ENCODE measurements at regions not wholly inside any gene's neighbourhood (a gene's known extent, or its start where the extent isn't known, plus 50 kb on each side); places are given as distances from the start of the nearest gene placed in this dataset.
A peak's percentile ranks its signal among the peaks of the same experiment; 100 is the strongest.

GRCh38 chr12:90896821-90897220, 58.2 kb downstream of the CCER1 start:
- Mint-ChIP-seq H3K4me1 (ENCODE audit: low read depth, unreplicated experiment) (peaks cover 31% of the 10 kb centered on the region), H3K4me3 (ENCODE audit: unreplicated experiment) (no peak overlapping the region), H3K36me3 (ENCODE audit: low read depth, unreplicated experiment) (no peaks in the 10 kb centered on the region), H3K27me3 (ENCODE audit: low read depth, unreplicated experiment) (no peaks in the 10 kb centered on the region), H3K9me3 (ENCODE audit: unreplicated experiment) (no peaks in the 10 kb centered on the region), H3K27ac (ENCODE audit: unreplicated experiment) (peak overlapping the region; percentile 98)
- H3K27me3 ChIP-seq (ENCODE audit: insufficient read depth, low read length): no peaks in the 10 kb centered on the region
- FAIRE-seq: no peak
- H3K27ac ChIP-seq (ENCODE audit: low read depth, low read length): peak overlapping the region; percentile 39
- H2AFZ ChIP-seq (ENCODE audit: low read depth, low read length): no peak overlapping the region
- no peaks in the 10 kb centered on the region for H4K20me1 ChIP-seq (ENCODE audit: insufficient read depth, low read length)
- H3K4me1 ChIP-seq (ENCODE audit: insufficient read depth, low read length): peaks cover 12% of the 10 kb centered on the region
- H3K4me3 ChIP-seq (ENCODE audit: insufficient read depth, low read depth, low read length): no peak overlapping the region
- DNase-seq (ENCODE audit: low read depth): no peak
- no peaks in the 10 kb centered on the region for H3K36me3 ChIP-seq (ENCODE audit: insufficient read depth, low read length)
- no peaks in the 10 kb centered on the region for H3K9me3 ChIP-seq (ENCODE audit: insufficient read depth, low read depth, low read length)
- H3K79me2 ChIP-seq (ENCODE audit: insufficient read depth, low read length): no peaks in the 10 kb centered on the region
- no peak overlapping the region for H3K9ac ChIP-seq (ENCODE audit: low read length)
- TF ChIP-seq EZH2 (IDR thresholded peaks at IDR 0.05; ENCODE audit: insufficient read depth, low read length) (no peak), CTCF (IDR thresholded peaks at IDR 0.05; ENCODE audit: insufficient read depth, low read depth, low read length) (no peak)
- H3K4me2 ChIP-seq (ENCODE audit: low read length): peak overlapping the region; percentile 22

GRCh38 chr12:90896164-90896563, 58.8 kb downstream of the CCER1 start:
- peak; percentile 99 for FAIRE-seq

More at GRCh38 chr12:90896164-90896563, 58.8 kb downstream of the CCER1 start:
- H3K27ac ChIP-seq (ENCODE audit: low read depth, low read length): peak overlapping the region; percentile 49
- H4K20me1 ChIP-seq (ENCODE audit: insufficient read depth, low read length): no peaks in the 10 kb centered on the region
- no peaks in the 10 kb centered on the region for H3K27me3 Mint-ChIP-seq (ENCODE audit: low read depth, unreplicated experiment)
- DNase-seq (ENCODE audit: low read depth): peak; percentile 90
- peaks cover 12% of the 10 kb centered on the region for H3K4me1 ChIP-seq (ENCODE audit: insufficient read depth, low read length)
- peak overlapping the region; percentile 22 for H2AFZ ChIP-seq (ENCODE audit: low read depth, low read length)
- H3K4me1 Mint-ChIP-seq (ENCODE audit: low read depth, unreplicated experiment): peaks cover 31% of the 10 kb centered on the region
- H3K36me3 ChIP-seq (ENCODE audit: insufficient read depth, low read length): no peaks in the 10 kb centered on the region
- peak overlapping the region; percentile 20 for H3K4me2 ChIP-seq (ENCODE audit: low read length)
- H3K27ac Mint-ChIP-seq (ENCODE audit: unreplicated experiment): peak overlapping the region; percentile 98
- no peak overlapping the region for H3K9ac ChIP-seq (ENCODE audit: low read length)
- H3K27me3 ChIP-seq (ENCODE audit: insufficient read depth, low read length): no peaks in the 10 kb centered on the region
- H3K36me3 Mint-ChIP-seq (ENCODE audit: low read depth, unreplicated experiment): no peaks in the 10 kb centered on the region
- no peaks in the 10 kb centered on the region for H3K9me3 ChIP-seq (ENCODE audit: insufficient read depth, low read depth, low read length)
- H3K4me3 Mint-ChIP-seq (ENCODE audit: unreplicated experiment): no peak overlapping the region
- TF ChIP-seq CTCF (IDR thresholded peaks at IDR 0.05; ENCODE audit: insufficient read depth, low read depth, low read length): no peak
- no peak for TF ChIP-seq EZH2 (IDR thresholded peaks at IDR 0.05; ENCODE audit: insufficient read depth, low read length)
- H3K4me3 ChIP-seq (ENCODE audit: insufficient read depth, low read depth, low read length): no peak overlapping the region
- H3K79me2 ChIP-seq (ENCODE audit: insufficient read depth, low read length): no peaks in the 10 kb centered on the region
- no peaks in the 10 kb centered on the region for H3K9me3 Mint-ChIP-seq (ENCODE audit: unreplicated experiment)
